ENCODE measurements at regions not wholly inside any gene's neighbourhood (a gene's known extent, or its start where the extent isn't known, plus 50 kb on each side); places are given as distances from the start of the nearest gene placed in this dataset.
"Not testable (repeated sequence)": the region's sequence is repeated elsewhere in the genome, so short reads cannot be mapped to it uniquely, and the experiment has no call there.

DNA sequence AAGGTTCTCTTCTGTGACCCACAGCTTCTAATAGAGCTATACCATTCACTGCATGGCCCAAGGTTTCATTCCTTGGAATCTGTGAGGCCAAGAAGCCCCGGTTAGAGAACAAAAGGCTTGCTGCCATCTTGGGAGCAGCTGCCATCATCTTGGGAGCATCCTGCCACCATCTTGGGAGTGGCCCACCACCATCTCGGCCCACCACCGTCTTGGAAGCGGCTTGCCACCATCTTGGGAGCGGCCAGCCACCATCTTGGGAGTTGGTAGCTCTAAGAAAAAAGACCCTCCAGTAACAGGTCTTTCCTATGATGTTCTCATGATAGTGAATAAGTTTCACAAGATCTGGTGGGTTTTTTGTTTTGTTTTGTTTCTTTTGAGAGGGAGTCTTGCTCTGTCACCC lies 703.9 kb upstream of the ANO3 start:
- no peaks in the 10 kb centered on the region for H3K27me3 ChIP-seq (ENCODE audit: insufficient read depth, poor library complexity, severe bottlenecking)
- H3K4me3 ChIP-seq (replicated peaks; ENCODE audit: insufficient read depth, low read length) = no peak overlapping the region
- TF ChIP-seq POLR2AphosphoS5 (IDR thresholded peaks at IDR 0.05; ENCODE audit: low read depth) (no peak), GABPA (IDR thresholded peaks at IDR 0.05; ENCODE audit: low read depth) (no peak)
- DNase-seq (ENCODE audit: low read depth in 1 of 2, low spot score in 1 of 2) = no peak
- no peak overlapping the region for H3K27ac ChIP-seq (replicated peaks)

DNA sequence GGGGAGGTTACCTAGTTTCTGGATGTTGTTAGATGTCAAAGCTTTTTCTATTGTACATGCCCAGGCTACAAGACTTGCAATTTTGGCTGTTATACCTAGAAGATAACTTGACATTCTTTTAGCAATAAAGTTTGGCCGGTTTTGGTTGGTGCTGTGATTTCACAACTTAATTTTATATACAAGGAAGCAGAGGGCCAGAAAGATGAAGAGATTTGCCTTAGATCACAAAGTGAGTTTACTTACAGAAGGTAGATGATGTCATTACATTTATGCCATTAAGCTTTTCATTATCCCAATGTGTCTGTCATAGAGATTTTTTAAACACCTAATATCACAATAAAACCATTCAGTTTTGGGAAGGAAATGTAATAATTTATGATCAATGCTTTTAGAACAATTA lies 698.7 kb upstream of the ANO3 start:
- Histone ChIP-seq H3K27me3 (ENCODE audit: insufficient read depth, poor library complexity, severe bottlenecking) (no peaks in the 10 kb centered on the region), H3K4me3 (replicated peaks; ENCODE audit: insufficient read depth, low read length) (no peak overlapping the region), H3K27ac (replicated peaks) (no peak overlapping the region)
- DNase-seq (ENCODE audit: low read depth in 1 of 2, low spot score in 1 of 2) = no peak
- no peak for TF ChIP-seq SPI1 (IDR thresholded peaks at IDR 0.05; ENCODE audit: borderline replicate concordance, low read depth)
- TF ChIP-seq, protein P1, sequence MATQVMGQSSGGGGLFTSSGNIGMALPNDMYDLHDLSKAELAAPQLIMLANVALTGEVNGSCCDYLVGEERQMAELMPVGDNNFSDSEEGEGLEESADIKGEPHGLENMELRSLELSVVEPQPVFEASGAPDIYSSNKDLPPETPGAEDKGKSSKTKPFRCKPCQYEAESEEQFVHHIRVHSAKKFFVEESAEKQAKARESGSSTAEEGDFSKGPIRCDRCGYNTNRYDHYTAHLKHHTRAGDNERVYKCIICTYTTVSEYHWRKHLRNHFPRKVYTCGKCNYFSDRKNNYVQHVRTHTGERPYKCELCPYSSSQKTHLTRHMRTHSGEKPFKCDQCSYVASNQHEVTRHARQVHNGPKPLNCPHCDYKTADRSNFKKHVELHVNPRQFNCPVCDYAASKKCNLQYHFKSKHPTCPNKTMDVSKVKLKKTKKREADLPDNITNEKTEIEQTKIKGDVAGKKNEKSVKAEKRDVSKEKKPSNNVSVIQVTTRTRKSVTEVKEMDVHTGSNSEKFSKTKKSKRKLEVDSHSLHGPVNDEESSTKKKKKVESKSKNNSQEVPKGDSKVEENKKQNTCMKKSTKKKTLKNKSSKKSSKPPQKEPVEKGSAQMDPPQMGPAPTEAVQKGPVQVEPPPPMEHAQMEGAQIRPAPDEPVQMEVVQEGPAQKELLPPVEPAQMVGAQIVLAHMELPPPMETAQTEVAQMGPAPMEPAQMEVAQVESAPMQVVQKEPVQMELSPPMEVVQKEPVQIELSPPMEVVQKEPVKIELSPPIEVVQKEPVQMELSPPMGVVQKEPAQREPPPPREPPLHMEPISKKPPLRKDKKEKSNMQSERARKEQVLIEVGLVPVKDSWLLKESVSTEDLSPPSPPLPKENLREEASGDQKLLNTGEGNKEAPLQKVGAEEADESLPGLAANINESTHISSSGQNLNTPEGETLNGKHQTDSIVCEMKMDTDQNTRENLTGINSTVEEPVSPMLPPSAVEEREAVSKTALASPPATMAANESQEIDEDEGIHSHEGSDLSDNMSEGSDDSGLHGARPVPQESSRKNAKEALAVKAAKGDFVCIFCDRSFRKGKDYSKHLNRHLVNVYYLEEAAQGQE (IDR thresholded peaks at IDR 0.05; ENCODE audit: insufficient replicate concordance, low read depth) = no peak
- no peak for TF ChIP-seq GABPA (IDR thresholded peaks at IDR 0.05; ENCODE audit: low read depth)
- TF ChIP-seq, protein P2, sequence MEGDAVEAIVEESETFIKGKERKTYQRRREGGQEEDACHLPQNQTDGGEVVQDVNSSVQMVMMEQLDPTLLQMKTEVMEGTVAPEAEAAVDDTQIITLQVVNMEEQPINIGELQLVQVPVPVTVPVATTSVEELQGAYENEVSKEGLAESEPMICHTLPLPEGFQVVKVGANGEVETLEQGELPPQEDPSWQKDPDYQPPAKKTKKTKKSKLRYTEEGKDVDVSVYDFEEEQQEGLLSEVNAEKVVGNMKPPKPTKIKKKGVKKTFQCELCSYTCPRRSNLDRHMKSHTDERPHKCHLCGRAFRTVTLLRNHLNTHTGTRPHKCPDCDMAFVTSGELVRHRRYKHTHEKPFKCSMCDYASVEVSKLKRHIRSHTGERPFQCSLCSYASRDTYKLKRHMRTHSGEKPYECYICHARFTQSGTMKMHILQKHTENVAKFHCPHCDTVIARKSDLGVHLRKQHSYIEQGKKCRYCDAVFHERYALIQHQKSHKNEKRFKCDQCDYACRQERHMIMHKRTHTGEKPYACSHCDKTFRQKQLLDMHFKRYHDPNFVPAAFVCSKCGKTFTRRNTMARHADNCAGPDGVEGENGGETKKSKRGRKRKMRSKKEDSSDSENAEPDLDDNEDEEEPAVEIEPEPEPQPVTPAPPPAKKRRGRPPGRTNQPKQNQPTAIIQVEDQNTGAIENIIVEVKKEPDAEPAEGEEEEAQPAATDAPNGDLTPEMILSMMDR (IDR thresholded peaks at IDR 0.05; ENCODE audit: insufficient read depth, low read length) = no peak
- TF ChIP-seq POLR2AphosphoS5 (IDR thresholded peaks at IDR 0.05; ENCODE audit: low read depth) = no peak

GRCh38 chr11:25649220-25649619 lies 682.7 kb upstream of the ANO3 start:
- H3K27me3 ChIP-seq (ENCODE audit: insufficient read depth, poor library complexity, severe bottlenecking); H3K4me3 ChIP-seq (replicated peaks; ENCODE audit: insufficient read depth, low read length); DNase-seq (ENCODE audit: low read depth in 1 of 2, low spot score in 1 of 2); H3K27ac ChIP-seq (replicated peaks): not testable (repeated sequence)

GRCh38 chr11:25650319-25650718 lies 681.6 kb upstream of the ANO3 start:
- DNase-seq (ENCODE audit: low read depth in 1 of 2, low spot score in 1 of 2) = no peak
- Histone ChIP-seq H3K27me3 (ENCODE audit: insufficient read depth, poor library complexity, severe bottlenecking) (no peaks in the 10 kb centered on the region), H3K27ac (replicated peaks) (no peak overlapping the region), H3K4me3 (replicated peaks; ENCODE audit: insufficient read depth, low read length) (no peak overlapping the region)
- TF ChIP-seq, protein P2 (IDR thresholded peaks at IDR 0.05; ENCODE audit: insufficient read depth, low read length) = no peak
- TF ChIP-seq, protein P1 (IDR thresholded peaks at IDR 0.05; ENCODE audit: insufficient replicate concordance, low read depth) = no peak
- TF ChIP-seq POLR2AphosphoS5 (IDR thresholded peaks at IDR 0.05; ENCODE audit: low read depth) = no peak
- TF ChIP-seq SPI1 (IDR thresholded peaks at IDR 0.05; ENCODE audit: borderline replicate concordance, low read depth) = no peak
- TF ChIP-seq GABPA (IDR thresholded peaks at IDR 0.05; ENCODE audit: low read depth) = no peak

GRCh38 chr11:25655636-25656035 lies 676.3 kb upstream of the ANO3 start:
- TF ChIP-seq, protein P1 (IDR thresholded peaks at IDR 0.05; ENCODE audit: insufficient replicate concordance, low read depth) = no peak
- TF ChIP-seq POLR2AphosphoS5 (IDR thresholded peaks at IDR 0.05; ENCODE audit: low read depth) = no peak
- no peak for TF ChIP-seq SPI1 (IDR thresholded peaks at IDR 0.05; ENCODE audit: borderline replicate concordance, low read depth)
- TF ChIP-seq, protein P2 (IDR thresholded peaks at IDR 0.05; ENCODE audit: insufficient read depth, low read length) = no peak
- TF ChIP-seq GABPA (IDR thresholded peaks at IDR 0.05; ENCODE audit: low read depth) = no peak
- Histone ChIP-seq H3K4me3 (replicated peaks; ENCODE audit: insufficient read depth, low read length) (no peak overlapping the region), H3K27me3 (ENCODE audit: insufficient read depth, poor library complexity, severe bottlenecking) (no peaks in the 10 kb centered on the region), H3K27ac (replicated peaks) (no peak overlapping the region)
- no peak for DNase-seq (ENCODE audit: low read depth in 1 of 2, low spot score in 1 of 2)
